NB4 (cell line): ENCODE measurements at regions not wholly inside any gene's neighbourhood (a gene's known extent, or its start where the extent isn't known, plus 50 kb on each side); places are given as distances from the start of the nearest gene placed in this dataset.

Source experiments
- CTCF ChIP-seq: IDR thresholded peaks from one replicate; pipeline ENCODE4 v1.5.1; 2012; ENCODE audit warnings: low read depth, low read length
- POLR2A ChIP-seq: IDR thresholded peaks from 2 replicates; pipeline ENCODE4 v1.6.1; 2011; ENCODE audit warnings: mild to moderate bottlenecking; ENCODE audit not compliant: insufficient read length; ENCODE audit errors: extremely low read depth

GRCh38 chr17:63154586-63155244, 188.7 kb downstream of the TANC2 start:
- TF ChIP-seq CTCF (no peak), POLR2A (no peak)
